ENCODE measurements at regions not wholly inside any gene's neighbourhood (a gene's known extent, or its start where the extent isn't known, plus 50 kb on each side); places are given as distances from the start of the nearest gene placed in this dataset.
"Not testable (repeated sequence)": the region's sequence is repeated elsewhere in the genome, so short reads cannot be mapped to it uniquely, and the experiment has no call there.

- no peak for DNase-seq
Observed at GRCh38 chr1:189983166-189983890, 494.3 kb downstream of the BRINP3 start.

- DNase-seq, result no peak
Observed at GRCh38 chr1:189986516-189986915, 491.1 kb downstream of the BRINP3 start.

GRCh38 chr1:189987509-189987908 is 490.2 kb downstream of the BRINP3 start:
- no peak for DNase-seq

GRCh38 chr1:189992856-189993255 is 484.8 kb downstream of the BRINP3 start:
- DNase-seq, result no peak

- no peak for DNase-seq
Observed at GRCh38 chr1:190000365-190000872, 477.2 kb downstream of the BRINP3 start.

GRCh38 chr1:190001187-190001586 is 476.5 kb downstream of the BRINP3 start:
- no peak for DNase-seq

- no peak for DNase-seq
Observed at GRCh38 chr1:190003376-190003775, 474.3 kb downstream of the BRINP3 start.

- no peak for DNase-seq
Observed at GRCh38 chr1:190011585-190011984, 466.1 kb downstream of the BRINP3 start.

GRCh38 chr1:190019151-190019550 is 458.5 kb downstream of the BRINP3 start:
- not testable (repeated sequence) for DNase-seq

- DNase-seq, result no peak
Observed at GRCh38 chr1:190019717-190020116, 457.9 kb downstream of the BRINP3 start.

- no peak for DNase-seq
Observed at GRCh38 chr1:190022709-190023108, 455.0 kb downstream of the BRINP3 start.

- DNase-seq, result no peak
Observed at GRCh38 chr1:190029441-190029840, 448.2 kb downstream of the BRINP3 start.

GRCh38 chr1:190043655-190044054 is 434.0 kb downstream of the BRINP3 start:
- DNase-seq, result no peak

- no peak for DNase-seq
Observed at GRCh38 chr1:190046231-190046630, 431.4 kb downstream of the BRINP3 start.

All from islet precursor cell (in vitro differentiated cells).